ENCODE measurements at regions not wholly inside any gene's neighbourhood (a gene's known extent, or its start where the extent isn't known, plus 50 kb on each side); places are given as distances from the start of the nearest gene placed in this dataset.

GRCh38 chr2:142307086-142307485 lies 176.3 kb upstream of the LRP1B start:
- TF ChIP-seq, protein P1, sequence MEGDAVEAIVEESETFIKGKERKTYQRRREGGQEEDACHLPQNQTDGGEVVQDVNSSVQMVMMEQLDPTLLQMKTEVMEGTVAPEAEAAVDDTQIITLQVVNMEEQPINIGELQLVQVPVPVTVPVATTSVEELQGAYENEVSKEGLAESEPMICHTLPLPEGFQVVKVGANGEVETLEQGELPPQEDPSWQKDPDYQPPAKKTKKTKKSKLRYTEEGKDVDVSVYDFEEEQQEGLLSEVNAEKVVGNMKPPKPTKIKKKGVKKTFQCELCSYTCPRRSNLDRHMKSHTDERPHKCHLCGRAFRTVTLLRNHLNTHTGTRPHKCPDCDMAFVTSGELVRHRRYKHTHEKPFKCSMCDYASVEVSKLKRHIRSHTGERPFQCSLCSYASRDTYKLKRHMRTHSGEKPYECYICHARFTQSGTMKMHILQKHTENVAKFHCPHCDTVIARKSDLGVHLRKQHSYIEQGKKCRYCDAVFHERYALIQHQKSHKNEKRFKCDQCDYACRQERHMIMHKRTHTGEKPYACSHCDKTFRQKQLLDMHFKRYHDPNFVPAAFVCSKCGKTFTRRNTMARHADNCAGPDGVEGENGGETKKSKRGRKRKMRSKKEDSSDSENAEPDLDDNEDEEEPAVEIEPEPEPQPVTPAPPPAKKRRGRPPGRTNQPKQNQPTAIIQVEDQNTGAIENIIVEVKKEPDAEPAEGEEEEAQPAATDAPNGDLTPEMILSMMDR (IDR thresholded peaks at IDR 0.05) = no peak
- TF ChIP-seq POLR2A (IDR thresholded peaks at IDR 0.05) = no peak
